Transverse colon (tissue), 4 donors: ENCODE measurements at regions not wholly inside any gene's neighbourhood (a gene's known extent, or its start where the extent isn't known, plus 50 kb on each side); places are given as distances from the start of the nearest gene placed in this dataset.

Source experiments
- DNase-seq: peaks from one replicate; pipeline ENCODE4 v3.0.0-alpha.2; 2019
- H3K27ac ChIP-seq, 4 donors: fragments of 200-600 bp; sonication (generic); 2 replicates each; pipeline ENCODE4 v1.5.1; 2016 to 2018; ENCODE audit warnings: inconsistent platforms in 4 of 4
- H3K27me3 ChIP-seq: fragments of 200-600 bp; sonication (generic); 2 replicates; pipeline ENCODE4 v1.5.1; 2017; ENCODE audit warnings: inconsistent platforms
- H3K36me3 ChIP-seq, 4 donors: fragments of 200-600 bp; sonication (generic); 2 replicates each; pipeline ENCODE4 v1.5.1; 2017 to 2019; ENCODE audit warnings: inconsistent platforms in 4 of 4
- H3K4me1 ChIP-seq, 4 donors: fragments of 200-600 bp; sonication (generic); 2 replicates each; pipeline ENCODE4 v1.5.1; 2017 to 2020; ENCODE audit warnings: inconsistent platforms in 4 of 4
- H3K4me3 ChIP-seq, 4 donors: fragments of 200-600 bp; sonication (generic); 1 replicate in 1 of 4; 2 replicates in 3 of 4; pipeline versions ENCODE4 v1.5.1 to v1.6.1; 2017 to 2019; ENCODE audit warnings: inconsistent platforms in 4 of 4
- H3K9me3 ChIP-seq, 2 donors: fragments of 200-600 bp; sonication (generic); 2 replicates each; pipeline ENCODE4 v1.5.1; 2017 to 2019; ENCODE audit warnings: inconsistent platforms in 2 of 2
- CTCF ChIP-seq, 5 experiments: fragments of 200-600 bp in 3 of 5; fragments of 450-650 bp in 2 of 5; sonication (generic) in 3 of 5; IDR thresholded peaks; 1 replicate in 2 of 5; 2 replicates in 3 of 5; pipeline ENCODE4 v1.5.1; 2016 to 2017; ENCODE audit warnings: antibody characterized with exemption in 5 of 5, inconsistent platforms in 3 of 5, mild to moderate bottlenecking in 2 of 5, moderate library complexity in 1 of 5
- EP300 ChIP-seq: sonication (generic); formaldehyde crosslinking; IDR thresholded peaks from one replicate; pipeline ENCODE4 v1.6.1; 2017; ENCODE audit warnings: antibody characterized with exemption, low read depth
- POLR2A ChIP-seq: fragments of 450-650 bp; IDR thresholded peaks from one replicate; pipeline ENCODE4 v1.6.1; 2016; ENCODE audit warnings: antibody characterized with exemption, mild to moderate bottlenecking, moderate library complexity
- POLR2AphosphoS5 ChIP-seq, 3 donors: sonication (generic); formaldehyde crosslinking; IDR thresholded peaks; one replicate each; pipeline ENCODE4 v1.6.1; 2016; ENCODE audit warnings: antibody characterized with exemption in 3 of 3
- WGBS, 2 donors: methylation state at CpG; one replicate each; pipeline ENCODE4 v1.1.5; 2018; ENCODE audit warnings: low coverage in 1 of 2; 5-methylcytosine and 5-hydroxymethylcytosine counted together
- in situ Hi-C, 4 donors: fragments of 200-750 bp; cut with MboI; loops; one replicate each; pipeline versions ENCODE4 v1.15.0 to v1.15.1; 2017; ENCODE audit warnings: low sequenced_read_pairs in 3 of 4, low pct_ligation_motif_present in 1 of 4, low pct_unique_long_range_greater_than_20kb in 1 of 4
- intact Hi-C: fragments of 100-400 bp; cut with DNase I; formaldehyde crosslinking; loops from one replicate; pipeline ENCODE4 v1.15.1; 2023; ENCODE audit warnings: low total_unique reads

DNA sequence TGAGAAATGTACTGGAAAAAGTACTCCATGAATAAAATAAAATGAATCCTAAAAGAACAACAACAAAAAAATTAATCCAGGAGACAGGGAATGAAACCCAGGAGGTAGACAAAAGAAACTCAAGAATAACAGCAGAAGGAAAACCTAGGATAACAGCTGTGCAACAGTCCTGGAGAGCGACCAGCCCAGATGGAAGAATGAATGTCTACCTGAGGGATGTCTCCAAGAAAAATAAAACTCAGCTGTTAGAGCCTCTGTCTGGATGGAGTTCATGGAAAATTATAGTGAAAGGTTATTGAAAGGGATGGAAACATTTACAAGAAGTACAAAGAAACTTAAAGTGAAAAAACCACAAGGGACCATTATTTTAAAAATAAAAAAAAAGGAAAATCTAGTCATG lies 135.8 kb upstream of the CA10 start:
- no peak for TF ChIP-seq POLR2A
- no peaks in the 10 kb centered on the region for H3K36me3 ChIP-seq
- WGBS, 2 donors: 65 to 75% methylated on average over 1 of the region's 1 CpG
- H3K27me3 ChIP-seq: no peaks in the 10 kb centered on the region
- no peaks in the 10 kb centered on the region for H3K4me1 ChIP-seq
- no peak for DNase-seq
- H3K27ac ChIP-seq: no peak overlapping the region
- no peak overlapping the region for H3K4me3 ChIP-seq
- intact Hi-C loops (no loop called here), in situ Hi-C loops (no loop called here)
- H3K9me3 ChIP-seq: no peaks in the 10 kb centered on the region

DNA sequence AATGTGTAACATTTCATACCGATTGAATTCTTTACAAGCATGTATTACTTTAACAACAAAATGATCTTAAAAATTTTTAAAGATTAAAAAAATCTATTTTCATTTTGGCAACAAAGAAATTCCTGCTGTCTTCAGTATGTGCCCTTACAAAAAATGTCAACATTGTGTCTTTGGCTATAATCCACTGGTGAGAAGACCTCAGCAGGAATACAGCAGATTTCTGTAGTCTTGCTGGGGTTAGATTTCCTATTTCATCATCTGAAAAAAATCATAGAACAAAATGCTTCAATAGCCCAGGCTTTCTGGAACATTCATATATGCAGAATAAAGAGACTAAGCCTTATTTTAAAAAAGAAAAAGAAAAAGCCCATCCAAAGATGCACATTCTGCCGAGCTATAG lies 129.1 kb upstream of the CA10 start:
- no peak for TF ChIP-seq POLR2A
- no peak for TF ChIP-seq POLR2AphosphoS5 (IDR thresholded peaks at IDR 0.05)
- TF ChIP-seq EP300: no peak
- no peak for TF ChIP-seq CTCF (IDR thresholded peaks at IDR 0.05)
- no peak for DNase-seq
- Histone ChIP-seq H3K27me3 (no peaks in the 10 kb centered on the region), H3K36me3 (no peaks in the 10 kb centered on the region), H3K9me3 (no peaks in the 10 kb centered on the region), H3K27ac (no peak overlapping the region), H3K4me3 (no peak overlapping the region), H3K4me1 (no peaks in the 10 kb centered on the region)
- 87 to 89% methylated on average over 2 of the region's 2 CpGs for WGBS, 2 donors
- intact Hi-C loops (no loop called here), in situ Hi-C loops (no loop called here)

- no peaks in the 10 kb centered on the region for H3K9me3 ChIP-seq
- intact Hi-C loops (no loop called here), in situ Hi-C loops (no loop called here)
- H3K36me3 ChIP-seq: no peaks in the 10 kb centered on the region
- TF ChIP-seq POLR2A: no peak
- no peak for TF ChIP-seq CTCF (IDR thresholded peaks at IDR 0.05)
- TF ChIP-seq POLR2AphosphoS5 (IDR thresholded peaks at IDR 0.05): no peak
- no peak for TF ChIP-seq EP300
- 45 to 67% methylated on average over 2 of the region's 2 CpGs for WGBS, 2 donors
- H3K27ac ChIP-seq: no peak overlapping the region
- no peaks in the 10 kb centered on the region for H3K4me1 ChIP-seq
- no peaks in the 10 kb centered on the region for H3K27me3 ChIP-seq
- H3K4me3 ChIP-seq: no peak overlapping the region
- no peak for DNase-seq
These were observed 125.4 kb upstream of the CA10 start for GRCh38 chr17:52283872-52284271.

DNA sequence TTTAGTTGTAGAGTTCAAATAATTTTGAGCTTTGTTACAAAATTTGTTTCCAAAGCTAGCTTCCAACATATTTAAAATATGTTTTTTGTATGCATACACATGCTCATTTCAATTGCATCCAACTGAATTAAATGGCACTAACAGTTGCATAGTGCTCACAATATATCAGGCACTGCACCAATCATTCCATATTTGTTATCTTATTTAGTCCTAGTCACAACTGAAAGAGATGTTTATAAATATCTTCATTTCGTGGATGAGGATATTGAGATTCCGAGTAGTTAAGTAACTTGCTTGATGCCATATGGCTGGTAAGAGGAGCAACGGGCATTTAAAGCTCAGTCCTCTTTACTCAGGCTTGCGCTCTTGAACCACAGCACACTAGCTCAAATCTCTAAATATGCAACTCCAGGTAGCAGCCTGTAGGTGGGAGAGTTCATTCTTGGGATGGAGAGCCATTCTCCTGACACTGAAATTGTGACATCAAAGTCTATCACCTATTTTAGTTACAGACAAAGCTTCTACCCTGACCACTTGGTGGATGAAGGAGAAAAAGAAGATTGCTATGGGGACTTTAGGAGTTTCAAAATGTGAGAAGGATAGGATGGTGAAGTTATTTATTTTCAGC lies 118.0 kb upstream of the CA10 start:
- Histone ChIP-seq H3K9me3 (no peaks in the 10 kb centered on the region), H3K4me3 (no peak overlapping the region), H3K27me3 (no peaks in the 10 kb centered on the region), H3K27ac (no peak overlapping the region), H3K4me1 (no peaks in the 10 kb centered on the region), H3K36me3 (no peaks in the 10 kb centered on the region)
- intact Hi-C loops: no loop called here
- DNase-seq: no peak
- TF ChIP-seq CTCF (IDR thresholded peaks at IDR 0.05): no peak
- TF ChIP-seq EP300: no peak
- TF ChIP-seq POLR2AphosphoS5 (IDR thresholded peaks at IDR 0.05): no peak
- no peak for TF ChIP-seq POLR2A
- in situ Hi-C loops: no loop called here
- 79 to 81% methylated on average over 4 of the region's 4 CpGs for WGBS, 2 donors

DNA sequence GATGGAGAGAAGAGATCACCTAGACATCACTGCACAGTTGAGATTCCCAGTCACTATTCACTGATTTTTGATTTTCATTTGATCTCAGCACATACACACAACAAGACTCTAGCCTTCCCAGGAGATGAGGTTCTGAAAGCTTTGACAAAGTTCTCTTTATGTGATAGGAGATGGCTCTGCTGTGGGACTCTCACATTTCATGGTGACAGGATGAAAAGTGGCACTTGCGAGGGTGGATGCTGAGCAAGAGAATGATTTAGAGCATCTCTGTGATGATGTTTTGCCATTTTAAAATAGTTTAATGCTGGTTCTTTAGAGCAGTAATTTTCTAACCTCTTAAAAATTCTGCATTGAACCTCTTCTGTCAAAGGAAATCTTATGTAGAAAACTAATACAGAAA lies 113.3 kb upstream of the CA10 start:
- DNase-seq: no peak
- in situ Hi-C loops (no loop called here), intact Hi-C loops (no loop called here)
- Histone ChIP-seq H3K27me3 (no peaks in the 10 kb centered on the region), H3K36me3 (no peaks in the 10 kb centered on the region), H3K4me1 (no peaks in the 10 kb centered on the region), H3K9me3 (no peaks in the 10 kb centered on the region), H3K27ac (no peak overlapping the region), H3K4me3 (no peak overlapping the region)
- TF ChIP-seq POLR2AphosphoS5 (IDR thresholded peaks at IDR 0.05) (no peak), EP300 (no peak), CTCF (IDR thresholded peaks at IDR 0.05) (no peak), POLR2A (no peak)
- 79 to 100% methylated on average over 1 of the region's 1 CpG for WGBS, 2 donors
